ENCODE measurements at regions not wholly inside any gene's neighbourhood (a gene's known extent, or its start where the extent isn't known, plus 50 kb on each side); places are given as distances from the start of the nearest gene placed in this dataset.

DNA sequence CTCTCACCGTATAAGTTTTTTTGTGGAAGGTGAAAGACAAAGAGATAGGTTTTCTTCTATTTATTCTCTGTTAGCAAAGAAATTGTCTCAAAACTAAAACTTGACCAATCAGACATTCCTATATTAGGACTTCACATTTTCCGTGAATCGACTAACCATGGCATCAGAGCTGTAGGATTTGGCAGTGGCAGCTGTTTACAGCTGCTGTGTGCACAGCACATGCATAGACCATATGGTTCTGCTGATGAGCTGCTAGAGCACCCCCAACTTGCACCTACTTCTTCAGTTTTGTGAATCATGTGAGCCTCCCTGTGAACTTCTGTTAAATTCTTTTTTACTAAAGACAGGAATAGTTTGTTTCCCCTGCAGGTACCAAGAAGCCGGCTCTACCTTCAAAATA lies 157.9 kb downstream of the RFX6 start:
- no peaks in the 10 kb centered on the region for H3K27me3 ChIP-seq
- no peak overlapping the region for H3K27ac ChIP-seq
- intact Hi-C loops (cut with DNase I; ENCODE audit: low total_unique reads): no loop called here
- WGBS, 2 donors: 78 to 87% methylated on average over 4 of the region's 4 CpGs
- TF ChIP-seq POLR2A (IDR thresholded peaks at IDR 0.05): no peak
- TF ChIP-seq, protein P1, sequence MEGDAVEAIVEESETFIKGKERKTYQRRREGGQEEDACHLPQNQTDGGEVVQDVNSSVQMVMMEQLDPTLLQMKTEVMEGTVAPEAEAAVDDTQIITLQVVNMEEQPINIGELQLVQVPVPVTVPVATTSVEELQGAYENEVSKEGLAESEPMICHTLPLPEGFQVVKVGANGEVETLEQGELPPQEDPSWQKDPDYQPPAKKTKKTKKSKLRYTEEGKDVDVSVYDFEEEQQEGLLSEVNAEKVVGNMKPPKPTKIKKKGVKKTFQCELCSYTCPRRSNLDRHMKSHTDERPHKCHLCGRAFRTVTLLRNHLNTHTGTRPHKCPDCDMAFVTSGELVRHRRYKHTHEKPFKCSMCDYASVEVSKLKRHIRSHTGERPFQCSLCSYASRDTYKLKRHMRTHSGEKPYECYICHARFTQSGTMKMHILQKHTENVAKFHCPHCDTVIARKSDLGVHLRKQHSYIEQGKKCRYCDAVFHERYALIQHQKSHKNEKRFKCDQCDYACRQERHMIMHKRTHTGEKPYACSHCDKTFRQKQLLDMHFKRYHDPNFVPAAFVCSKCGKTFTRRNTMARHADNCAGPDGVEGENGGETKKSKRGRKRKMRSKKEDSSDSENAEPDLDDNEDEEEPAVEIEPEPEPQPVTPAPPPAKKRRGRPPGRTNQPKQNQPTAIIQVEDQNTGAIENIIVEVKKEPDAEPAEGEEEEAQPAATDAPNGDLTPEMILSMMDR (IDR thresholded peaks at IDR 0.05): no peak
- DNase-seq: no peak
- no peak overlapping the region for H3K4me3 ChIP-seq
- H3K36me3 ChIP-seq (ENCODE audit: low read depth, missing control alignments): no peaks in the 10 kb centered on the region
- H3K9me3 ChIP-seq: no peaks in the 10 kb centered on the region
- no peaks in the 10 kb centered on the region for H3K4me1 ChIP-seq

DNA sequence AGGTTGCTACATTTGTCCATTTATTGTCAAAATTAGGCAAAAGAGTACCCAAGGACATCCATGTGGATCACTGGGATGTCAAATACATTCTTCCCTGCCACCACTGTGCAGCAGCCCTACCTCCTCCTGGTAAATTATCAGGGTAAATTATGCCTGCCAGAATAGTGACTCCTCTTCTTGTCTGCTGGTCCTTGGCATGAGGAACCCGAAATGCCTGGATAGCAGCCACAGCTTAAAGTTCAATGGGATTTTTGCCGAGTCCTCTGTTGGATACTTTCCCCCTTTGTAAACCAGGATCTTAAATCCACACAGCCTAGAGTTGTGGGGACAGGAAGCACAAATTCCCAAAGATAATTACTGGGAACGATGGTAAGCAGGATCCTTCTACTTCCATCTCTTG lies 173.3 kb downstream of the RFX6 start:
- Histone ChIP-seq H3K27me3 (no peaks in the 10 kb centered on the region), H3K4me1 (no peaks in the 10 kb centered on the region), H3K36me3 (ENCODE audit: low read depth, missing control alignments) (no peaks in the 10 kb centered on the region), H3K27ac (no peak overlapping the region), H3K4me3 (no peak overlapping the region), H3K9me3 (no peaks in the 10 kb centered on the region)
- DNase-seq: no peak
- 83 to 85% methylated on average over 3 of the region's 3 CpGs for WGBS, 2 donors
- intact Hi-C loops (cut with DNase I; ENCODE audit: low total_unique reads): no loop called here
- TF ChIP-seq, protein P1 (IDR thresholded peaks at IDR 0.05): no peak
- no peak for TF ChIP-seq POLR2A (IDR thresholded peaks at IDR 0.05)

DNA sequence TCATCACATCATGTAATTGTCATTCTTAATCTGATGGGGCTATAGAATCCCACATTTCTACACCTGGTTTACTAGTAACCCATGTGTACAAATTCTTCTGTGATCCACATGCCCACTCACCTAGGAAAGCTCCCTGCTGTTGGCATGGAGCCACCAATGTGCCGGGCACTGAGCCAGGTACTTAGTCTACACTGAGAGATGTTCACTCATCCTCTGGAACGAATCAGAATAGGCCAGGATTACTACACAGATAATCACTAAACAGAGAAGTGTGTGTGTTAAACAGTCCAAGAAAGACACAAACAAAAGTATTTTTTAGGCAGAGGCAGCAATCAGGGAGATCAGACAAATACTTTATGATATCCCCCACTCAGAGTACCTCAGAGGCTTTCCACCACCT lies 193.2 kb upstream of the VGLL2 start:
- no peaks in the 10 kb centered on the region for H3K27me3 ChIP-seq
- intact Hi-C loops (cut with DNase I; ENCODE audit: low total_unique reads): no loop called here
- no peaks in the 10 kb centered on the region for H3K36me3 ChIP-seq (ENCODE audit: low read depth, missing control alignments)
- H3K27ac ChIP-seq: no peak overlapping the region
- no peak overlapping the region for H3K4me3 ChIP-seq
- no peak for TF ChIP-seq POLR2A (IDR thresholded peaks at IDR 0.05)
- H3K9me3 ChIP-seq: no peaks in the 10 kb centered on the region
- 56 to 59% methylated on average over 2 of the region's 2 CpGs for WGBS, 2 donors
- no peak for DNase-seq
- no peaks in the 10 kb centered on the region for H3K4me1 ChIP-seq

DNA sequence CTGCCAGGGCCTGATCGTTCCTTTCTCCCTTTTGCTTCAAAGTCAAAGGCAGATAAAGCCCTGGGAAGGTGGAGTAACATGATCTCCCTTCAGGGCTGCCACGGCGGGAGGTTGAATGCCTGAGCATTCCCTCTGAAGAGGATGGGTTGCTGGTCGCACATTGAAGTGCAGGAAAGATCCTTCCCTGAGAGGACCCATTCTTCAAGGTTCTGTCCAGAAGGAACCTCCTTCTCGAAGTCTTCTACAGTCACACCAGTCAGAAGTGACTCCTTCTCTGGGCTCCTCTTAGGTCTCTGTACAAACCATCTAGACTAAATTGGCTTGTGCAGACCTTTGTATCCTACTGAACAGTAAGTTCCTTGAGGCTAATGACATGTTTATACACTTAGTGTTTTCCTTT lies 192.6 kb upstream of the VGLL2 start:
- WGBS, 2 donors: 37 to 44% methylated on average over 5 of the region's 5 CpGs
- H3K4me3 ChIP-seq: no peak overlapping the region
- no peaks in the 10 kb centered on the region for H3K36me3 ChIP-seq (ENCODE audit: low read depth, missing control alignments)
- no peaks in the 10 kb centered on the region for H3K4me1 ChIP-seq
- no peak overlapping the region for H3K27ac ChIP-seq
- no peaks in the 10 kb centered on the region for H3K9me3 ChIP-seq
- DNase-seq: no peak
- intact Hi-C loops (cut with DNase I; ENCODE audit: low total_unique reads): no loop called here
- no peak for TF ChIP-seq POLR2A (IDR thresholded peaks at IDR 0.05)
- TF ChIP-seq, protein P1 (IDR thresholded peaks at IDR 0.05): no peak
- no peaks in the 10 kb centered on the region for H3K27me3 ChIP-seq

DNA sequence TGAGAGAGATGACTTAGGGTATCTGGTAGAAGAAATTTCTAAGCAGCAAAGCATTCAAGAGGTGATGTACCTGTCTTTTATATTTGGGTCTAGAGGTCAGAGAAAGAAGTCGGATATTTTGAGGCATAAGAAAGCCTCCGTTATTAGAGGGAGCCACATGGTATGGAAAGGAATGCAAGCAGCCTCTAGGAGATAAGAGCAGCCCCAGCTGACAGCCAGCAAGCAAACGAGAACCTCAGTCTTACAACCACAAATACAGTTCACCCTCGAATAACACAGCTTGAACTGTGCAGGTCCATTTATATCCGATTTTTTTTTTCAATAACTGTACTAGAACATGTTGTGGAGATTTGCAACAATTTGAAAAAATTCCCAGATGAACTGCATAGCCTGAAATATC lies 190.7 kb upstream of the VGLL2 start:
- no peak for DNase-seq
- TF ChIP-seq, protein P1 (IDR thresholded peaks at IDR 0.05): no peak
- no peak for TF ChIP-seq POLR2A (IDR thresholded peaks at IDR 0.05)
- WGBS, 2 donors: 30 to 42% methylated on average over 5 of the region's 5 CpGs
- Histone ChIP-seq H3K36me3 (ENCODE audit: low read depth, missing control alignments) (no peaks in the 10 kb centered on the region), H3K4me1 (no peaks in the 10 kb centered on the region), H3K4me3 (no peak overlapping the region), H3K27me3 (no peaks in the 10 kb centered on the region), H3K27ac (no peak overlapping the region), H3K9me3 (no peaks in the 10 kb centered on the region)
- intact Hi-C loops (cut with DNase I; ENCODE audit: low total_unique reads): no loop called here

All from testis (tissue), 2 donors.